GM12878 (cell line): ENCODE measurements at regions not wholly inside any gene's neighbourhood (a gene's known extent, or its start where the extent isn't known, plus 50 kb on each side); places are given as distances from the start of the nearest gene placed in this dataset.

Experiments used
- ATAC-seq: fragments of 200-7000 bp; cut with Tn5 transposase; 3 replicates; pipeline ENCODE4 v1.9.1; 2020; ENCODE audit warnings: mild to moderate bottlenecking, moderate library complexity
- BruUV-seq: library from RNA; stranded (reverse); fragments of 400-500 nt; replicated peaks from 2 replicates; lab custom pipeline; 2021; lab: Mats Ljungman, UMichigan
- CTCF ChIA-PET: fragments of 300-600 bp; sonication (Branson Sonifier 250); formaldehyde crosslinking; extraction: SDS; loops from one replicate; lab custom pipeline; 2021; ENCODE audit warnings: inconsistent platforms; lab: Yijun Ruan, JAX
- POLR2A ChIA-PET: fragments of 350-600 bp; formaldehyde crosslinking; extraction: SDS; loops from one replicate; lab custom pipeline; 2021; ENCODE audit warnings: inconsistent platforms; lab: Charles Lee
- RAD21 ChIA-PET: fragments of 300-600 bp; sonication (Branson Sonifier 250); formaldehyde crosslinking; loops from one replicate; lab custom pipeline; 2023; ENCODE audit warnings: antibody characterized with exemption; ENCODE audit not compliant: unreplicated experiment; lab: Charles Lee
- SMC1A ChIA-PET: fragments of 300-600 bp; sonication (Branson Sonifier 250); formaldehyde crosslinking; loops from one replicate; lab custom pipeline; 2023; ENCODE audit not compliant: unreplicated experiment, uncharacterized antibody; lab: Charles Lee
- DNase-seq: peaks from one replicate; pipeline ENCODE4 v3.0.0-alpha.2; 2011; ENCODE audit warnings: low read depth, low spot score
- FAIRE-seq: peaks from 3 replicates; lab custom pipeline; 2011; peaks lifted over from hg19 to GRCh38; lab: Jason Lieb, UNC
- H2AFZ ChIP-seq: 2 replicates; pipeline ENCODE4 v1.6.0; 2011; ENCODE audit warnings: low read depth, low read length, control low read depth; ENCODE audit not compliant: control insufficient read depth
- H3K27ac ChIP-seq: 2 replicates; pipeline ENCODE4 v1.5.1; 2011; ENCODE audit warnings: control low read depth; ENCODE audit not compliant: control insufficient read depth, insufficient read depth
- H3K27me3 ChIP-seq, 2 experiments: replicated peaks in 1 of 2; 2 replicates each; pipeline versions ENCODE4 v1.6.0 to v1.6.1; 2011; ENCODE audit warnings: low read length in 1 of 2; ENCODE audit not compliant: control insufficient read depth in 2 of 2, insufficient read depth in 2 of 2
- H3K36me3 ChIP-seq, 2 experiments: 2 replicates each; pipeline ENCODE4 v1.5.1; 2011; ENCODE audit warnings: low read length in 1 of 2; ENCODE audit not compliant: control insufficient read depth in 2 of 2, insufficient read depth in 2 of 2
- H3K4me1 ChIP-seq: 2 replicates; pipeline ENCODE4 v1.6.1; 2011; ENCODE audit warnings: mild to moderate bottlenecking, low read length, moderate library complexity, mixed read lengths; ENCODE audit not compliant: control insufficient read depth, insufficient read depth
- H3K4me2 ChIP-seq: 2 replicates; pipeline ENCODE4 v1.6.0; 2011; ENCODE audit warnings: control low read depth; ENCODE audit not compliant: control insufficient read depth, insufficient read depth
- H3K4me3 ChIP-seq: fragments of 200-600 bp; sonication (generic); 2 replicates; pipeline ENCODE4 v1.5.1; 2016
- H3K79me2 ChIP-seq: 2 replicates; pipeline ENCODE4 v1.6.0; 2011; ENCODE audit warnings: low read length; ENCODE audit not compliant: control insufficient read depth, insufficient read depth
- H3K9ac ChIP-seq: 2 replicates; pipeline ENCODE4 v1.8.0; 2011; ENCODE audit warnings: low read length, control low read depth, mixed read lengths; ENCODE audit not compliant: control insufficient read depth, insufficient read depth
- H3K9me3 ChIP-seq: replicated peaks from 3 replicates; pipeline ENCODE4 v1.5.1; 2011; ENCODE audit warnings: mild to moderate bottlenecking, low read length; ENCODE audit not compliant: control insufficient read depth, insufficient read depth
- H4K20me1 ChIP-seq: 2 replicates; pipeline ENCODE4 v1.6.0; 2011; ENCODE audit not compliant: control insufficient read depth, insufficient read depth
- CBX3 ChIP-seq: fragments of 200-600 bp; sonication (generic); IDR thresholded peaks from 2 replicates; pipeline ENCODE4 v1.6.1; 2016; ENCODE audit warnings: low read depth, borderline replicate concordance
- CHD1 ChIP-seq: IDR thresholded peaks from 2 replicates; pipeline ENCODE4 v1.6.1; 2012; ENCODE audit warnings: low read depth, low read length, improper control_type of control experiment
- CTCF ChIP-seq, 3 experiments: IDR thresholded peaks in 2 of 3; conservative IDR thresholded peaks in 1 of 3; 2 replicates each; pipeline ENCODE4 v1.5.1; 2011; ENCODE audit warnings: low read depth in 3 of 3, low read length in 3 of 3, mild to moderate bottlenecking in 3 of 3, control low read depth in 2 of 3, moderate library complexity in 2 of 3, inconsistent platforms in 1 of 3, mixed read lengths in 1 of 3; ENCODE audit not compliant: control insufficient read depth in 2 of 3, insufficient read depth in 1 of 3; ENCODE audit errors: extremely low read depth in 1 of 3
- DPF2 ChIP-seq: fragments of 450-650 bp; IDR thresholded peaks from 2 replicates; pipeline ENCODE4 v1.6.1; 2017; ENCODE audit warnings: mild to moderate bottlenecking
- ETV6 ChIP-seq, 2 experiments: fragments of 450-650 bp in 1 of 2; IDR thresholded peaks in 1 of 2; conservative IDR thresholded peaks in 1 of 2; 2 replicates each; pipeline ENCODE4 v1.6.1; 2014; ENCODE audit warnings: antibody characterized with exemption in 1 of 2, borderline replicate concordance in 1 of 2, low read depth in 1 of 2, mild to moderate bottlenecking in 1 of 2, moderate library complexity in 1 of 2
- EZH2 ChIP-seq: IDR thresholded peaks from 2 replicates; pipeline ENCODE4 v1.6.1; 2012; ENCODE audit warnings: low read depth, mild to moderate bottlenecking, control low read depth, inconsistent platforms, low read length, borderline replicate concordance; ENCODE audit not compliant: control insufficient read depth
- NFYB ChIP-seq: IDR thresholded peaks from 2 replicates; pipeline ENCODE4 v1.6.1; 2011; ENCODE audit warnings: low read depth, mild to moderate bottlenecking, low read length, improper control_type of control experiment, moderate library complexity; ENCODE audit not compliant: insufficient read depth
- SUZ12 ChIP-seq: fragments of 200-600 bp; sonication (generic); IDR thresholded peaks from one replicate; pipeline ENCODE4 v1.6.1; 2018; ENCODE audit warnings: antibody characterized with exemption, mild to moderate bottlenecking; ENCODE audit not compliant: unreplicated experiment
- YY1 ChIP-seq: IDR thresholded peaks from 2 replicates; pipeline ENCODE4 v1.6.1; 2011; ENCODE audit warnings: low read depth, mild to moderate bottlenecking, low read length
- ZBTB40 ChIP-seq: fragments of 450-650 bp; IDR thresholded peaks from 2 replicates; pipeline ENCODE4 v1.6.1; 2016; ENCODE audit warnings: mild to moderate bottlenecking, moderate library complexity, borderline replicate concordance
- WGBS: methylation state at CpG from one replicate; pipeline ENCODE4 v1.1.6; 2016; ENCODE audit warnings: low lambda C conversion rate; ENCODE audit not compliant: insufficient replicate concordance, insufficient coverage; ENCODE audit errors: missing lambda C conversion rate; 5-methylcytosine and 5-hydroxymethylcytosine counted together
- in situ Hi-C: fragments of 300-500 bp; cut with MboI; formaldehyde crosslinking; loops from 9 replicates; pipeline ENCODE4 v1.14.3; 2018; ENCODE audit warnings: mixed read lengths
- intact Hi-C: fragments of 100-400 bp; cut with micrococcal nuclease; formaldehyde crosslinking; loops from one replicate; pipeline ENCODE4 v1.14.2; 2022; ENCODE audit not compliant: unreplicated experiment

- no TSS peak for BruUV-seq
- Histone ChIP-seq H3K4me2 (no peak overlapping the region), H3K9me3 (peaks cover 9% of the 10 kb centered on the region; the same call in 2 of the 3 replicates), H3K4me1 (no peaks in the 10 kb centered on the region), H3K79me2 (no peaks in the 10 kb centered on the region), H3K4me3 (no peak overlapping the region), H2AFZ (no peak overlapping the region), H4K20me1 (no peaks in the 10 kb centered on the region), H3K27ac (no peak overlapping the region), H3K9ac (no peak overlapping the region), H3K36me3 (no peaks in the 10 kb centered on the region), H3K27me3 (no peaks in the 10 kb centered on the region)
- POLR2A ChIA-PET: no interaction called here
- RAD21 ChIA-PET: no interaction called here
- SMC1A ChIA-PET: no interaction called here
- TF ChIP-seq EZH2 (no peak), DPF2 (no peak), NFYB (no peak), SUZ12 (no peak), CHD1 (no peak), ETV6 (conservative IDR thresholded peaks at IDR 0.05 in 1 of 2, IDR thresholded peaks at IDR 0.05 in 1 of 2; ENCODE audit: borderline replicate concordance in 1 of 2, low read depth in 1 of 2) (no peak)
- CTCF ChIA-PET: no interaction called here
- no peak for ATAC-seq
- 13% methylated on average over 6 of the region's 10 CpGs for WGBS
- intact Hi-C loops: no loop called here
- in situ Hi-C loops: no loop called here
- no peak for FAIRE-seq
- DNase-seq: no peak
These were observed 89.3 kb upstream of the LINC01488 start for GRCh38 chr11:69392104-69392653.

GRCh38 chr11:69393178-69393832, 88.2 kb upstream of the LINC01488 start:
- no peak for FAIRE-seq
- SMC1A ChIA-PET: no interaction called here
- intact Hi-C loops: no loop called here
- CTCF ChIA-PET: no interaction called here
- RAD21 ChIA-PET: no interaction called here
- no peak for ATAC-seq
- Histone ChIP-seq H3K4me1 (no peaks in the 10 kb centered on the region), H4K20me1 (peaks cover 2% of the 10 kb centered on the region; the same call in 1 of the 2 replicates), H3K4me3 (no peak overlapping the region), H3K79me2 (no peaks in the 10 kb centered on the region), H2AFZ (no peak overlapping the region), H3K9ac (no peak overlapping the region), H3K36me3 (no peaks in the 10 kb centered on the region), H3K4me2 (no peak overlapping the region), H3K27me3 (no peaks in the 10 kb centered on the region), H3K9me3 (peaks cover 6% of the 10 kb centered on the region; the same call in 2 of the 3 replicates), H3K27ac (no peak overlapping the region)
- BruUV-seq: no TSS peak
- DNase-seq: no peak
- in situ Hi-C loops: no loop called here
- POLR2A ChIA-PET: no interaction called here
- WGBS: 58% methylated on average over 16 of the region's 16 CpGs
- TF ChIP-seq CHD1 (no peak), YY1 (no peak), CTCF (IDR thresholded peaks at IDR 0.05 in 2 of 3, conservative IDR thresholded peaks at IDR 0.05 in 1 of 3; ENCODE audit: control insufficient read depth in 2 of 3, extremely low read depth in 1 of 3, insufficient read depth in 1 of 3, low read depth in 3 of 3, low read length in 3 of 3) (no peak), CBX3 (no peak), ZBTB40 (no peak)
